Sigmoid colon (tissue), 6 donors: ENCODE measurements at regions not wholly inside any gene's neighbourhood (a gene's known extent, or its start where the extent isn't known, plus 50 kb on each side); places are given as distances from the start of the nearest gene placed in this dataset.

ENCODE experiments used
- DNase-seq: peaks from one replicate; pipeline ENCODE4 v3.0.0-alpha.2; 2019
- H3K27ac ChIP-seq, 4 donors: fragments of 200-600 bp; sonication (generic); one replicate each; pipeline ENCODE4 v1.5.1; 2016 to 2019; ENCODE audit warnings: mild to moderate bottlenecking in 1 of 4
- H3K27me3 ChIP-seq, 3 donors: fragments of 200-600 bp; sonication (generic); one replicate each; pipeline ENCODE4 v1.5.1; 2019; ENCODE audit warnings: mild to moderate bottlenecking in 1 of 3
- H3K36me3 ChIP-seq, 4 donors: fragments of 200-600 bp; sonication (generic); one replicate each; pipeline ENCODE4 v1.5.1; 2016 to 2019
- H3K4me1 ChIP-seq, 4 donors: fragments of 200-600 bp; sonication (generic); one replicate each; pipeline ENCODE4 v1.5.1; 2017 to 2019
- H3K4me3 ChIP-seq, 4 donors: fragments of 200-600 bp; sonication (generic); one replicate each; pipeline ENCODE4 v1.5.1; 2017 to 2019; ENCODE audit warnings: mild to moderate bottlenecking in 2 of 4, moderate library complexity in 1 of 4
- H3K9me3 ChIP-seq, 4 donors: fragments of 200-600 bp in 3 of 4; sonication (generic) in 3 of 4; one replicate each; pipeline versions ENCODE4 v1.5.1 to v1.6.1; 2013 to 2019
- CTCF ChIP-seq, 4 experiments: fragments of 450-650 bp in 3 of 4; fragments of 200-600 bp in 1 of 4; IDR thresholded peaks; one replicate each; pipeline ENCODE4 v1.5.1; 2016 to 2019; ENCODE audit warnings: antibody characterized with exemption in 4 of 4, mild to moderate bottlenecking in 3 of 4, moderate library complexity in 2 of 4
- EP300 ChIP-seq, 4 donors: sonication (generic); formaldehyde crosslinking; IDR thresholded peaks; one replicate each; pipeline ENCODE4 v1.6.1; 2017; ENCODE audit warnings: antibody characterized with exemption in 4 of 4
- POLR2A ChIP-seq, 2 donors: fragments of 450-650 bp; IDR thresholded peaks; one replicate each; pipeline ENCODE4 v1.6.1; 2016; ENCODE audit warnings: antibody characterized with exemption in 2 of 2, mild to moderate bottlenecking in 2 of 2, moderate library complexity in 2 of 2
- POLR2AphosphoS5 ChIP-seq, 4 donors: sonication (generic); formaldehyde crosslinking; IDR thresholded peaks; one replicate each; pipeline ENCODE4 v1.6.1; 2017; ENCODE audit warnings: antibody characterized with exemption in 4 of 4
- WGBS, 2 donors: extraction: QIAGEN DNeasy Blood & Tissue Kit; methylation state at CpG; one replicate each; pipeline ENCODE4 v1.1.7; 2013; 5-methylcytosine and 5-hydroxymethylcytosine counted together
- intact Hi-C: fragments of 100-400 bp; cut with DNase I; formaldehyde crosslinking; loops from one replicate; pipeline ENCODE4 v1.15.1; 2023
- donor health status: healthy with polysubstance abuse.
- donor health status: healthy.

- Histone ChIP-seq H3K4me1 (no peaks in the 10 kb centered on the region), H3K27ac (no peak overlapping the region), H3K36me3 (no peaks in the 10 kb centered on the region), H3K4me3 (no peak overlapping the region), H3K27me3 (no peaks in the 10 kb centered on the region), H3K9me3 (no peaks in the 10 kb centered on the region)
- DNase-seq, result no peak
- WGBS, 2 donors, result 62 to 70% methylated on average over 5 of the region's 5 CpGs
- intact Hi-C loops, result no loop called here
- no peak for TF ChIP-seq POLR2A (IDR thresholded peaks at IDR 0.05)
- no peak for TF ChIP-seq EP300 (IDR thresholded peaks at IDR 0.05)
- no peak for TF ChIP-seq POLR2AphosphoS5 (IDR thresholded peaks at IDR 0.05)
- no peak for TF ChIP-seq CTCF (IDR thresholded peaks at IDR 0.05)
These were observed 2819.7 kb downstream of the PCDH9 start for GRCh38 chr13:64410276-64411053.

- intact Hi-C loops, result no loop called here
- no peaks in the 10 kb centered on the region for H3K36me3 ChIP-seq
- no peaks in the 10 kb centered on the region for H3K9me3 ChIP-seq
- H3K27me3 ChIP-seq, result no peaks in the 10 kb centered on the region
- WGBS, 2 donors, result 31 to 46% methylated on average over 2 of the region's 2 CpGs
- H3K4me3 ChIP-seq, result no peak overlapping the region
- DNase-seq, result no peak
- TF ChIP-seq POLR2A (IDR thresholded peaks at IDR 0.05), result no peak
- no peak for TF ChIP-seq CTCF (IDR thresholded peaks at IDR 0.05)
- no peak for TF ChIP-seq POLR2AphosphoS5 (IDR thresholded peaks at IDR 0.05)
- TF ChIP-seq EP300 (IDR thresholded peaks at IDR 0.05), result no peak
- no peaks in the 10 kb centered on the region for H3K4me1 ChIP-seq
- no peak overlapping the region for H3K27ac ChIP-seq
These were observed 2832.4 kb downstream of the PCDH9 start for GRCh38 chr13:64397701-64398100.

GRCh38 chr13:64377606-64378005 lies 2852.5 kb downstream of the PCDH9 start:
- no peaks in the 10 kb centered on the region for H3K36me3 ChIP-seq
- DNase-seq, result no peak
- H3K9me3 ChIP-seq, result no peaks in the 10 kb centered on the region
- intact Hi-C loops, result no loop called here
- no peak for TF ChIP-seq POLR2A (IDR thresholded peaks at IDR 0.05)
- no peak for TF ChIP-seq CTCF (IDR thresholded peaks at IDR 0.05)
- TF ChIP-seq POLR2AphosphoS5 (IDR thresholded peaks at IDR 0.05), result no peak
- no peaks in the 10 kb centered on the region for H3K27me3 ChIP-seq
- H3K4me1 ChIP-seq, result no peaks in the 10 kb centered on the region
- WGBS, 2 donors, result 75 to 91% methylated on average over 1 of the region's 1 CpG
- no peak overlapping the region for H3K4me3 ChIP-seq
- no peak overlapping the region for H3K27ac ChIP-seq

- no peaks in the 10 kb centered on the region for H3K27me3 ChIP-seq
- WGBS, 2 donors, result 78 to 82% methylated on average over 2 of the region's 2 CpGs
- H3K4me3 ChIP-seq, result no peak overlapping the region
These were observed 2858.7 kb downstream of the PCDH9 start for GRCh38 chr13:64371461-64371860.

More at GRCh38 chr13:64371461-64371860, 2858.7 kb downstream of the PCDH9 start:
- no peaks in the 10 kb centered on the region for H3K4me1 ChIP-seq
- TF ChIP-seq EP300 (IDR thresholded peaks at IDR 0.05), result no peak
- TF ChIP-seq CTCF (IDR thresholded peaks at IDR 0.05), result no peak
- no peak for TF ChIP-seq POLR2AphosphoS5 (IDR thresholded peaks at IDR 0.05)
- TF ChIP-seq POLR2A (IDR thresholded peaks at IDR 0.05), result no peak
- no peaks in the 10 kb centered on the region for H3K36me3 ChIP-seq
- DNase-seq, result no peak
- no peaks in the 10 kb centered on the region for H3K9me3 ChIP-seq
- no peak overlapping the region for H3K27ac ChIP-seq
- intact Hi-C loops, result no loop called here
